RWPE2 (cell line): ENCODE measurements at regions not wholly inside any gene's neighbourhood (a gene's known extent, or its start where the extent isn't known, plus 50 kb on each side); places are given as distances from the start of the nearest gene placed in this dataset.

Experiments used
- ATAC-seq: fragments of 200-7000 bp; cut with Tn5 transposase; 3 replicates; pipeline ENCODE4 v1.9.1; 2021; ENCODE audit warnings: low read depth
- DNase-seq: peaks from one replicate; pipeline ENCODE4 v3.0.0-alpha.2; 2020; ENCODE audit warnings: low spot score
- H3K27ac ChIP-seq: fragments of 450-650 bp; 2 replicates; pipeline ENCODE4 v1.5.1; 2017; ENCODE audit warnings: mild to moderate bottlenecking; ENCODE audit not compliant: poor library complexity, severe bottlenecking
- H3K27me3 ChIP-seq: fragments of 250-450 bp; sonication (Bioruptor Pico); 2 replicates; pipeline ENCODE4 v1.5.1; 2021; ENCODE audit warnings: mild to moderate bottlenecking, moderate library complexity; ENCODE audit not compliant: insufficient read depth, poor library complexity, severe bottlenecking
- H3K36me3 ChIP-seq: fragments of 250-450 bp; sonication (Bioruptor Pico); 2 replicates; pipeline ENCODE4 v1.5.1; 2020; ENCODE audit warnings: low read depth, mild to moderate bottlenecking, moderate library complexity
- H3K4me1 ChIP-seq: fragments of 250-450 bp; sonication (Bioruptor Pico); 2 replicates; pipeline ENCODE4 v1.5.1; 2021; ENCODE audit warnings: mild to moderate bottlenecking, moderate library complexity; ENCODE audit not compliant: insufficient read depth, poor library complexity, severe bottlenecking
- H3K4me3 ChIP-seq: fragments of 250-450 bp; sonication (Bioruptor Pico); 2 replicates; pipeline ENCODE4 v1.5.1; 2021; ENCODE audit warnings: mild to moderate bottlenecking, moderate library complexity; ENCODE audit not compliant: severe bottlenecking
- H3K9me3 ChIP-seq: fragments of 250-450 bp; sonication (Bioruptor Pico); 2 replicates; pipeline ENCODE4 v1.5.1; 2021; ENCODE audit warnings: mild to moderate bottlenecking, moderate library complexity; ENCODE audit not compliant: severe bottlenecking
- CTCF ChIP-seq: fragments of 450-650 bp; IDR thresholded peaks from one replicate; pipeline ENCODE4 v1.5.1; 2017; ENCODE audit warnings: mild to moderate bottlenecking, moderate library complexity; ENCODE audit not compliant: poor library complexity, severe bottlenecking

GRCh38 chr17:33809748-33810147 is 445.3 kb upstream of the CCL2 start:
- ATAC-seq (no peak), DNase-seq (no peak)
- H3K27me3 ChIP-seq = no peaks in the 10 kb centered on the region
- H3K27ac ChIP-seq = no peak overlapping the region
- no peaks in the 10 kb centered on the region for H3K9me3 ChIP-seq
- H3K4me3 ChIP-seq = no peak overlapping the region
- TF ChIP-seq CTCF = no peak
- no peaks in the 10 kb centered on the region for H3K36me3 ChIP-seq
- H3K4me1 ChIP-seq = no peaks in the 10 kb centered on the region

DNA sequence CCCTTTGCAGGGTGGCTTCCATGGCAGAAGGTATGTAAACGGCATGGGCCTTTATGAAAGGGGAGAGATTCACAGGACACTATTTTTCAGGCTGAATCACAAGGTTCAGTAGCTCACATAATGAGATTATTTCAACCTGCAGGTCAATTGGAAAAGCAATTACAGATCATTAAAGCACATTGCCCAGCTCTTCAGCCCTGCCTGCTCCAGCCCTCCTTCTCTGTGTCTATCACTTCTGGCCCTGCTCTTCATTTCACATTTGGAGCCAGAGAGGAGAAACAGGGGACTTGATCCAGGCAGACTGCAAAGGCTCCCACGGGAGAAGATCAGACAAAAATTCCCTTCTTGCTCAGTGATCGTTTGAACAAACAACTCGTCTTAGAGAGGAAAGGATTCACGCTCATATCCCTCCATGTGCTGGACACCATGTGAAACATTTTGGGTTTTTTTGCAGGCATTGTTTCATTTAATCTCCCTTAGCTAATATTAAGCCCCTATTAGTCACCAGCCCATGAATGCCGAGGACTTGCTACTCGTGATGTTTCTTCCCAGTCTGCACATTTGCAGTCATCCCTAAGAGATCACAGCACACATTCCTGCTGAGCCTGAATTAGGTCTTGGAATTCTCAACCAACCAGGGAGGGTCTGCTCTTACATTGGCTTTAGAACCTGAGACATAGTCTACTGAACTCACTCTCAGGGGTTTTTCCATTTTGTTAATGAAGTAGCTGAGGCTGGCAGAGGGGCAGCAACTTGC is 443.9 kb upstream of the CCL2 start:
- Histone ChIP-seq H3K36me3 (no peaks in the 10 kb centered on the region), H3K27ac (no peak overlapping the region), H3K27me3 (no peaks in the 10 kb centered on the region), H3K4me3 (no peak overlapping the region), H3K9me3 (no peaks in the 10 kb centered on the region), H3K4me1 (no peaks in the 10 kb centered on the region)
- no peak for TF ChIP-seq CTCF
- ATAC-seq (no peak), DNase-seq (no peak)

GRCh38 chr17:33811984-33812577 is 443.0 kb upstream of the CCL2 start:
- no peaks in the 10 kb centered on the region for H3K36me3 ChIP-seq
- no peak overlapping the region for H3K27ac ChIP-seq
- ATAC-seq (no peak), DNase-seq (no peak)
- no peak for TF ChIP-seq CTCF
- H3K9me3 ChIP-seq = no peaks in the 10 kb centered on the region
- H3K4me3 ChIP-seq = no peak overlapping the region
- no peaks in the 10 kb centered on the region for H3K4me1 ChIP-seq
- peaks cover 4% of the 10 kb centered on the region for H3K27me3 ChIP-seq

- no peak overlapping the region for H3K27ac ChIP-seq
- H3K36me3 ChIP-seq = no peaks in the 10 kb centered on the region
- H3K4me3 ChIP-seq = no peak overlapping the region
- ATAC-seq (no peak), DNase-seq (no peak)
- H3K27me3 ChIP-seq = peaks cover 10% of the 10 kb centered on the region
- no peaks in the 10 kb centered on the region for H3K9me3 ChIP-seq
- no peaks in the 10 kb centered on the region for H3K4me1 ChIP-seq
- TF ChIP-seq CTCF = no peak
Measured at GRCh38 chr17:33814852-33815251, 440.2 kb upstream of the CCL2 start.

DNA sequence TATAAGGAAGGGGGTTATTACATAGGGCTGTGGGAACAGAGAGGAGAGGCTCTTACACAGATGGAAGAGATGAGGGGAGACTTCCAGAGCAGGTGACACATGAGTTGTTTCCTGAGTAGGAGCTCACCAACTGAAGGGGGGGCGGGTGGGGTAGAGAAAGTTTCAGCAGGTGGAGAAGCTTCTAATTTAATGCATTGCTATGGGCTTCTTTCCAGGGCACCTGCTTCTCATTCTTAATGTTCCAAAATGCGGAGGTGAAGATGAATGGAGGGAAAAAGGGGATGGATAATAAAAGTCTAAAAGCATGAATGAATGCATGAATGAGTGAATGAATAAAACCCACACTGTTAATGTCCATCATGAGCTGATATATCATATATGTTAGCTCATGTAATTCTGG is 439.0 kb upstream of the CCL2 start:
- no peak for DNase-seq
- no peak overlapping the region for H3K27ac ChIP-seq
- TF ChIP-seq CTCF = no peak
- H3K9me3 ChIP-seq = no peaks in the 10 kb centered on the region
- no peaks in the 10 kb centered on the region for H3K36me3 ChIP-seq
- H3K4me1 ChIP-seq = no peaks in the 10 kb centered on the region
- ATAC-seq = no peak
- H3K27me3 ChIP-seq = peaks cover 16% of the 10 kb centered on the region
- H3K4me3 ChIP-seq = no peak overlapping the region
